GM21390 (cell line): ENCODE measurements at regions not wholly inside any gene's neighbourhood (a gene's known extent, or its start where the extent isn't known, plus 50 kb on each side); places are given as distances from the start of the nearest gene placed in this dataset.
"Not testable (repeated sequence)": the region's sequence is repeated elsewhere in the genome, so short reads cannot be mapped to it uniquely, and the experiment has no call there.

ENCODE experiments used
- ATAC-seq: cut with Tn5 transposase; IDR thresholded peaks from one replicate; pipeline ENCODE4 v1.9.1; 2021; ENCODE audit not compliant: unreplicated experiment

- not testable (repeated sequence) for ATAC-seq
Observed at GRCh38 chr9:115692868-115693267, 460.7 kb upstream of the PAPPA start.

GRCh38 chr9:115694014-115694413, 459.6 kb upstream of the PAPPA start:
- ATAC-seq = no peak

- no peak for ATAC-seq
Observed at GRCh38 chr9:115694991-115695390, 458.6 kb upstream of the PAPPA start.

GRCh38 chr9:115712981-115713380, 440.6 kb upstream of the PAPPA start:
- ATAC-seq = no peak

GRCh38 chr9:115715666-115716065, 437.9 kb upstream of the PAPPA start:
- ATAC-seq = no peak

- no peak for ATAC-seq
Observed at GRCh38 chr9:115717298-115717697, 436.3 kb upstream of the PAPPA start.

GRCh38 chr9:115717711-115718173, 435.8 kb upstream of the PAPPA start:
- ATAC-seq = no peak

- no peak for ATAC-seq
Observed at GRCh38 chr9:115730396-115730795, 423.2 kb upstream of the PAPPA start.

GRCh38 chr9:115730845-115731244, 422.7 kb upstream of the PAPPA start:
- no peak for ATAC-seq

- no peak for ATAC-seq
Observed at GRCh38 chr9:115733318-115734110, 420.1 kb upstream of the PAPPA start.

- ATAC-seq = no peak
Observed at GRCh38 chr9:115739096-115739875, 414.3 kb upstream of the PAPPA start.

- ATAC-seq = no peak
Observed at GRCh38 chr9:115740986-115741385, 412.6 kb upstream of the PAPPA start.

- no peak for ATAC-seq
Observed at GRCh38 chr9:115743709-115744605, 409.6 kb upstream of the PAPPA start.

GRCh38 chr9:115746496-115746895, 407.1 kb upstream of the PAPPA start:
- ATAC-seq = no peak

- no peak for ATAC-seq
Observed at GRCh38 chr9:115747731-115748130, 405.9 kb upstream of the PAPPA start.

- no peak for ATAC-seq
Observed at GRCh38 chr9:115756736-115757135, 396.9 kb upstream of the PAPPA start.

- ATAC-seq = no peak
Observed at GRCh38 chr9:115757461-115757860, 396.1 kb upstream of the PAPPA start.

GRCh38 chr9:115758441-115758840, 395.1 kb upstream of the PAPPA start:
- no peak for ATAC-seq

GRCh38 chr9:115759426-115759825, 394.2 kb upstream of the PAPPA start:
- ATAC-seq = no peak

- no peak for ATAC-seq
Observed at GRCh38 chr9:115764645-115765044, 388.9 kb upstream of the PAPPA start.

- no peak for ATAC-seq
Observed at GRCh38 chr9:115765060-115765459, 388.5 kb upstream of the PAPPA start.
